Gastroesophageal sphincter (tissue), 4 donors: ENCODE measurements at regions not wholly inside any gene's neighbourhood (a gene's known extent, or its start where the extent isn't known, plus 50 kb on each side); places are given as distances from the start of the nearest gene placed in this dataset.
"Not testable (repeated sequence)": the region's sequence is repeated elsewhere in the genome, so short reads cannot be mapped to it uniquely, and the experiment has no call there.

ENCODE experiments used
- ATAC-seq: fragments of 150-250 bp; one replicate; pipeline ENCODE4 v1.9.1; 2016; ENCODE audit warnings: mild to moderate bottlenecking, moderate library complexity
- H3K27ac ChIP-seq, 4 donors: fragments of 200-600 bp; sonication (generic) in 3 of 4; 1 replicate in 3 of 4; 2 replicates in 1 of 4; pipeline ENCODE4 v1.5.1; 2016 to 2019
- H3K27me3 ChIP-seq: fragments of 200-600 bp; sonication (generic); one replicate; pipeline ENCODE4 v1.5.1; 2019
- H3K36me3 ChIP-seq, 2 donors: fragments of 200-600 bp; sonication (generic); one replicate each; pipeline ENCODE4 v1.5.1; 2019; ENCODE audit warnings: control low read depth in 1 of 2
- H3K4me1 ChIP-seq, 3 donors: fragments of 200-600 bp; sonication (generic); 1 replicate in 2 of 3; 2 replicates in 1 of 3; pipeline ENCODE4 v1.5.1; 2016 to 2019; ENCODE audit warnings: control low read depth in 2 of 3
- H3K4me3 ChIP-seq, 2 donors: fragments of 200-600 bp; sonication (generic); one replicate each; pipeline ENCODE4 v1.5.1; 2019; ENCODE audit warnings: mild to moderate bottlenecking in 1 of 2, moderate library complexity in 1 of 2
- H3K9me3 ChIP-seq, 3 donors: fragments of 200-600 bp; sonication (generic); one replicate each; pipeline ENCODE4 v1.5.1; 2017 to 2019; ENCODE audit warnings: control low read depth in 2 of 3
- EP300 ChIP-seq: sonication (generic); formaldehyde crosslinking; IDR thresholded peaks from one replicate; pipeline ENCODE4 v1.6.1; 2017; ENCODE audit warnings: antibody characterized with exemption, mild to moderate bottlenecking
- POLR2A ChIP-seq, 2 donors: fragments of 450-650 bp; IDR thresholded peaks; one replicate each; pipeline ENCODE4 v1.6.1; 2017; ENCODE audit warnings: antibody characterized with exemption in 2 of 2, mild to moderate bottlenecking in 2 of 2, moderate library complexity in 1 of 2
- POLR2AphosphoS5 ChIP-seq: sonication (generic); formaldehyde crosslinking; IDR thresholded peaks from one replicate; pipeline ENCODE4 v1.6.1; 2017; ENCODE audit warnings: antibody characterized with exemption
- WGBS, 2 donors: methylation state at CpG; one replicate each; pipeline ENCODE4 v1.1.5; 2018; ENCODE audit warnings: low coverage in 1 of 2; 5-methylcytosine and 5-hydroxymethylcytosine counted together
- TF ChIP-seq, protein P1 (sequence below), 4 experiments: fragments of 200-600 bp in 2 of 4; fragments of 450-650 bp in 2 of 4; sonication (generic) in 1 of 4; IDR thresholded peaks; one replicate each; pipeline ENCODE4 v1.5.1; 2017 to 2019; ENCODE audit warnings: antibody characterized with exemption in 4 of 4, mild to moderate bottlenecking in 2 of 4, moderate library complexity in 2 of 4

- TF ChIP-seq, protein P1, sequence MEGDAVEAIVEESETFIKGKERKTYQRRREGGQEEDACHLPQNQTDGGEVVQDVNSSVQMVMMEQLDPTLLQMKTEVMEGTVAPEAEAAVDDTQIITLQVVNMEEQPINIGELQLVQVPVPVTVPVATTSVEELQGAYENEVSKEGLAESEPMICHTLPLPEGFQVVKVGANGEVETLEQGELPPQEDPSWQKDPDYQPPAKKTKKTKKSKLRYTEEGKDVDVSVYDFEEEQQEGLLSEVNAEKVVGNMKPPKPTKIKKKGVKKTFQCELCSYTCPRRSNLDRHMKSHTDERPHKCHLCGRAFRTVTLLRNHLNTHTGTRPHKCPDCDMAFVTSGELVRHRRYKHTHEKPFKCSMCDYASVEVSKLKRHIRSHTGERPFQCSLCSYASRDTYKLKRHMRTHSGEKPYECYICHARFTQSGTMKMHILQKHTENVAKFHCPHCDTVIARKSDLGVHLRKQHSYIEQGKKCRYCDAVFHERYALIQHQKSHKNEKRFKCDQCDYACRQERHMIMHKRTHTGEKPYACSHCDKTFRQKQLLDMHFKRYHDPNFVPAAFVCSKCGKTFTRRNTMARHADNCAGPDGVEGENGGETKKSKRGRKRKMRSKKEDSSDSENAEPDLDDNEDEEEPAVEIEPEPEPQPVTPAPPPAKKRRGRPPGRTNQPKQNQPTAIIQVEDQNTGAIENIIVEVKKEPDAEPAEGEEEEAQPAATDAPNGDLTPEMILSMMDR (IDR thresholded peaks at IDR 0.05): no peak
- TF ChIP-seq EP300 (no peak), POLR2A (IDR thresholded peaks at IDR 0.05) (no peak), POLR2AphosphoS5 (no peak)
- H3K27ac ChIP-seq: no peak overlapping the region
- WGBS, 2 donors: 40 to 90% methylated on average over 2 to 7 of the region's 7 CpGs
- ATAC-seq: no peak
- H3K9me3 ChIP-seq: no peaks in the 10 kb centered on the region
- H3K4me3 ChIP-seq: no peak overlapping the region
- H3K4me1 ChIP-seq: no peaks in the 10 kb centered on the region
- H3K36me3 ChIP-seq: no peaks in the 10 kb centered on the region
- H3K27me3 ChIP-seq: no peaks in the 10 kb centered on the region
These were observed 343.9 kb upstream of the CLINT1 start for GRCh38 chr5:158202801-158203200.

- WGBS, 2 donors: 56 to 66% methylated on average over 1 to 4 of the region's 4 CpGs
- ATAC-seq: no peak
These were observed 341.7 kb upstream of the CLINT1 start for GRCh38 chr5:158200619-158201018.

DNA sequence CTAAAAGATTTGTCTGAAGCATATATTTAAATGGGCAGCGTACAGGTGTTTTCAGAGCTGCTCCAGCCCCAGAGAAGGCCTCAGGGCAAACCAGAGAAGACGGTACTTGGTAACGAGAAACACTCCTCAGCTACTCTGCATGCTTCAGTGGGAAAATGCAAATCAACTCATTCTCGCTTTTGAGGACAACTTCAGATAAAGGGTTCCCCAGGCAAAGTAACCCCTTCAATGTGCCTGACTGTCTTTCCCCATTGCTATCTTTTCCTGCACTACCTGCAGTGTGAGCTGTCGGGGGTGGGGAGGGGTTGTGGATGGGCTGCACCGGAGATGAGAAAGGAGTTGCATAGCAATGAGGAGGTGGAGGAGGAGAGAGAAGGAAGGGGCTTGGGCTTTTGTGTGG, 339.7 kb upstream of the CLINT1 start:
- no peak for ATAC-seq
- H3K36me3 ChIP-seq: no peaks in the 10 kb centered on the region
- H3K9me3 ChIP-seq: no peaks in the 10 kb centered on the region
- H3K27ac ChIP-seq: no peak overlapping the region
- no peak overlapping the region for H3K4me3 ChIP-seq
- H3K4me1 ChIP-seq: no peaks in the 10 kb centered on the region
- peaks cover 8% of the 10 kb centered on the region for H3K27me3 ChIP-seq
- WGBS, 2 donors: 89 to 94% methylated on average over 3 to 6 of the region's 6 CpGs
- TF ChIP-seq, protein P1 (IDR thresholded peaks at IDR 0.05): no peak
- TF ChIP-seq EP300 (no peak), POLR2A (IDR thresholded peaks at IDR 0.05) (no peak), POLR2AphosphoS5 (no peak)

More at GRCh38 chr5:158200619-158201018, 341.7 kb upstream of the CLINT1 start:
- Histone ChIP-seq H3K9me3 (no peaks in the 10 kb centered on the region), H3K27me3 (no peaks in the 10 kb centered on the region), H3K4me1 (no peaks in the 10 kb centered on the region), H3K36me3 (no peaks in the 10 kb centered on the region), H3K4me3 (no peak overlapping the region), H3K27ac (no peak overlapping the region)
- TF ChIP-seq POLR2AphosphoS5 (no peak), POLR2A (IDR thresholded peaks at IDR 0.05) (no peak), EP300 (no peak)
- TF ChIP-seq, protein P1 (IDR thresholded peaks at IDR 0.05): no peak

DNA sequence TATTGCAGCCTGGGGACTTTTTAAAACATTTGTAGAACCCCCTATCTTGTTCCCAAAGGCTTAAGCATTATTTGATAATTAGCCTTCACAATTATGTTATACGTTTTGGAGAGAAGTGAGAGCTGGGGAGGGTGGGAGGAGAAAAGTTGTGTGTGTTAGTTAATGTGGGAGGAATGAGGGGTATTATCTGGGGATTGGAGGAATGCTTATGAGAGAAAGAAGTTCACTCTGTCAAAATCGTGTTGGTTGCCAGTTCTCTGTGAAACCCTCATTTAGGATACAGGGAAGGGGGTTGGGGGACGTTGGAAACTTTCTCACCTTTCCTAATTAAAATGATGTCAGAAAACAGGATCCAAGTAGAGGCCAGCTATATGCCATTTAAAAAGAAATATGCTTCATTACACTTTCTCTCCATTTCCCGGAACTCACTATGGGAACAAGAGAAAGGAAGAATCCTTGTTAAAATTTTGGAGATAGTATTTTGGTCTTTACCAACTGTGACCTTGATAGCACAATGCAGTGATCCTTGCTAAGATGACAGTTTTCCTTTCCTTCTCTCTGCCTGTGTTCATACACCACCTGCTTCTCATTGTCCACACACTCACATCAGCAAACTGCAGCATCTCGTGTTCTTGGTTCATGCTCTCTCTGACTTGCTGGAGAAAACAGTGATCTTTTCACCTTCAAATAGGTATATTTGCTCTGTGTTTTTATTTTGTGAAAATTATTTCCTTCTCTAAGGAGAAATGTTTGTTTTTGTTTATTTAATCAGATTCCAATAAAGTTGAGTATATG, 336.7 kb upstream of the CLINT1 start:
- WGBS, 2 donors: 56 to 65% methylated on average over 5 of the region's 5 CpGs
- Histone ChIP-seq H3K4me3 (no peak overlapping the region), H3K4me1 (no peaks in the 10 kb centered on the region), H3K27me3 (peaks cover 8% of the 10 kb centered on the region), H3K27ac (no peak overlapping the region), H3K9me3 (no peaks in the 10 kb centered on the region), H3K36me3 (no peaks in the 10 kb centered on the region)
- ATAC-seq: no peak
- no peak for TF ChIP-seq EP300
- no peak for TF ChIP-seq POLR2A (IDR thresholded peaks at IDR 0.05)
- TF ChIP-seq, protein P1 (IDR thresholded peaks at IDR 0.05): no peak
- no peak for TF ChIP-seq POLR2AphosphoS5

DNA sequence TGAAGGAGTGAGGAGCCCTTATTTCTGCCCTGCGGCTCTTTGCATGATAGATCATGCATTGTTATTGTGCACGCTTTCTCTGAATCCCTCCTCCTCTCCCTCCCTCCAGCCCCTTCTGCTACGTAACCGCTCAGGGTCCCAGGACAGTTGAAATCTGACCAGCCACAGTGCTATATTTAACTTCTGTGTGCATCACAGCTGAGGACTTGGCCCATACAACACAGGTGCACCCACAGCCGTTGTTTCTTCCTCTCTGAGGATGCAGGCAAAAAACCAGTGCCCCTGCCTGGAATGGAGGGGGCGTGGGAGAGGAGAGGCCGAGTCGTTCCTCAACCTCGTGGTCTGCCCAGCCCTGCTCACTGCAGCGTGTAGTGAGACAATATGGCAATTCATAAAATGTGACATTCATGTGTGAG, 335.6 kb upstream of the CLINT1 start:
- no peak for ATAC-seq
- 40 to 45% methylated on average over 8 to 10 of the region's 10 CpGs for WGBS, 2 donors
- Histone ChIP-seq H3K36me3 (no peaks in the 10 kb centered on the region), H3K27ac (no peak overlapping the region), H3K9me3 (no peaks in the 10 kb centered on the region), H3K27me3 (peaks cover 8% of the 10 kb centered on the region), H3K4me1 (no peaks in the 10 kb centered on the region), H3K4me3 (no peak overlapping the region)
- TF ChIP-seq POLR2AphosphoS5: no peak
- TF ChIP-seq, protein P1 (IDR thresholded peaks at IDR 0.05): no peak
- no peak for TF ChIP-seq EP300
- no peak for TF ChIP-seq POLR2A (IDR thresholded peaks at IDR 0.05)

DNA sequence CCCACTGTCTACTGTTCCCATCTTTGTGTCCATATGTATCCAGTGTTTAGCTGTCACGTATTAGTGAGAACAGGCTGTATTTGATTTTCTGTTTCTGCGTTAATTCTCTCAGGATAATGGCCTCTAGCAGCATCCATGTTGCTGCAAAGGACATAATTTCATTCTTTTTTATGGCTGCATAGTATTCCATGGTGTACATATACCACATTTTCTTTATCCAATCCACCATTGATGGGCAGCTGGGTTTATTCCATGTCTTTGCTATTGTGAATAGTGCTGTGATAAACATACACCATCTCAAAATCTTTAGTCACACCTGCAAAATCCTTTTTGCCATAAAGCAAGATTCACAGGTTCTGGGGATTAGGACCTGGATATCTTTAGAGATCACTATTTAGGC, 334.4 kb upstream of the CLINT1 start:
- not testable (repeated sequence) for H3K27ac ChIP-seq, ATAC-seq, H3K27me3 ChIP-seq, H3K4me1 ChIP-seq, H3K36me3 ChIP-seq, H3K4me3 ChIP-seq, H3K9me3 ChIP-seq
- WGBS, 2 donors: 94 to 100% methylated on average over 2 of the region's 2 CpGs
